IPS-15b (cell line): ENCODE measurements at regions not wholly inside any gene's neighbourhood (a gene's known extent, or its start where the extent isn't known, plus 50 kb on each side); places are given as distances from the start of the nearest gene placed in this dataset.

ENCODE experiments used
- H3K27me3 ChIP-seq: one replicate; pipeline ENCODE4 v1.6.1; 2013; ENCODE audit warnings: low read length; ENCODE audit not compliant: control insufficient read depth, insufficient read depth
- H3K36me3 ChIP-seq: one replicate; pipeline ENCODE4 v1.6.1; 2013; ENCODE audit warnings: low read length; ENCODE audit not compliant: control insufficient read depth, insufficient read depth
- H3K4me1 ChIP-seq: one replicate; pipeline ENCODE4 v1.6.1; 2013; ENCODE audit warnings: mild to moderate bottlenecking, low read length; ENCODE audit not compliant: control insufficient read depth, insufficient read depth
- H3K4me3 ChIP-seq: one replicate; pipeline ENCODE4 v1.5.1; 2013; ENCODE audit warnings: low read depth, low read length
- H3K9ac ChIP-seq: one replicate; pipeline ENCODE4 v1.6.1; 2013; ENCODE audit warnings: low read depth, mild to moderate bottlenecking, low read length
- H3K9me3 ChIP-seq: one replicate; pipeline ENCODE4 v1.6.1; 2013; ENCODE audit warnings: mild to moderate bottlenecking, low read length; ENCODE audit not compliant: control insufficient read depth, insufficient read depth

GRCh38 chr11:98659431-98659830, 361.3 kb upstream of the CNTN5 start:
- Histone ChIP-seq H3K9me3 (no peaks in the 10 kb centered on the region), H3K27me3 (no peaks in the 10 kb centered on the region), H3K36me3 (no peaks in the 10 kb centered on the region), H3K4me1 (no peaks in the 10 kb centered on the region), H3K4me3 (no peak overlapping the region), H3K9ac (no peak overlapping the region)

DNA sequence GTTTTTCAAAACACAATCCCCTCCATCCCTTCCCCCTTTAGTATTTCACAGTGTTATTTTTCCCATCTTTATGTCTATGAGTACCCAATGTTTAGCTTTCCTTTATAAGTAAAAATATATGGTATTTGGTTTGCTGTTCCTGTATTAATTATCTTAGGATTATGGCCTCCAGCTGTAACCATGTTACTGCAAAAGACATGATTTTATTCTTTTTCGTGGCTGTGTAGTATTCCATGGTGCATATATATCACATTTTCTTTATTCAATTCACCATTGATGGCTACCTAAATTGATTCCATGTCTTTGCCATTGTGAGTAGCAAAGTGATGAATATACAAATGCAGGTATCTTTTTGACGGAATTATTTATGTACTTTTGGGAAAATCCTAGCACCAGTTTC, 346.4 kb upstream of the CNTN5 start:
- Histone ChIP-seq H3K4me3 (no peak overlapping the region), H3K9ac (no peak overlapping the region), H3K4me1 (no peaks in the 10 kb centered on the region), H3K36me3 (no peaks in the 10 kb centered on the region), H3K27me3 (no peaks in the 10 kb centered on the region), H3K9me3 (no peaks in the 10 kb centered on the region)

DNA sequence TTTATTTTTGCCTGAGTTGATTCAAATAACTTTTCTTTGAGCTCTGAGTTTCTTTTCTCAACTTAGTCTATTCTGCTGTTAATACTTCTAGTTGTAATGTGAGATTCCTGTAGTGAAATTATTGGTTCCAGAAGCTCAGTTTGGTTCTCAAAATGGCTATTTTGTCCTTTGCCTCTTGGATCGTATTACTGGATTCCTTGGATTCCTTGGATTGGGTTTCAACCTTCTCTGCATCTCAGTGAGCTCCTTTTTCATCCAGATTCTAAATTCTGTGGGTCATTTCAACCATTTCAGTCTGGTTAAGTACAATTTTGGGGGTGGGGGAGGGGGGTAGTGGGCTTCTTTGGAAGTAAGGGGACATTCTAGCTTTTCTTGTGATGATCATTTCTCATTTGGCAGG, 341.1 kb upstream of the CNTN5 start:
- no peaks in the 10 kb centered on the region for H3K9me3 ChIP-seq

GRCh38 chr11:98701541-98701940, 319.2 kb upstream of the CNTN5 start:
- no peaks in the 10 kb centered on the region for H3K27me3 ChIP-seq
- H3K4me3 ChIP-seq = no peak overlapping the region
- H3K36me3 ChIP-seq = no peaks in the 10 kb centered on the region
- H3K9me3 ChIP-seq = no peaks in the 10 kb centered on the region
- no peaks in the 10 kb centered on the region for H3K4me1 ChIP-seq
- no peak overlapping the region for H3K9ac ChIP-seq

More for the DNA sequence above, 341.1 kb upstream of the CNTN5 start:
- Histone ChIP-seq H3K4me1 (peaks cover 2% of the 10 kb centered on the region), H3K27me3 (no peaks in the 10 kb centered on the region), H3K36me3 (no peaks in the 10 kb centered on the region), H3K9ac (no peak overlapping the region), H3K4me3 (no peak overlapping the region)

GRCh38 chr11:98703779-98704556, 316.8 kb upstream of the CNTN5 start:
- H3K9ac ChIP-seq = no peak overlapping the region
- H3K36me3 ChIP-seq = no peaks in the 10 kb centered on the region
- H3K9me3 ChIP-seq = no peaks in the 10 kb centered on the region
- no peak overlapping the region for H3K4me3 ChIP-seq
- H3K4me1 ChIP-seq = no peaks in the 10 kb centered on the region
- H3K27me3 ChIP-seq = no peaks in the 10 kb centered on the region

- no peaks in the 10 kb centered on the region for H3K4me1 ChIP-seq
- H3K36me3 ChIP-seq = no peaks in the 10 kb centered on the region
- no peaks in the 10 kb centered on the region for H3K9me3 ChIP-seq
- no peaks in the 10 kb centered on the region for H3K27me3 ChIP-seq
- H3K4me3 ChIP-seq = no peak overlapping the region
- no peak overlapping the region for H3K9ac ChIP-seq
Observed at GRCh38 chr11:98710026-98710425, 310.7 kb upstream of the CNTN5 start.

- no peak overlapping the region for H3K4me3 ChIP-seq
- no peaks in the 10 kb centered on the region for H3K36me3 ChIP-seq
- no peaks in the 10 kb centered on the region for H3K9me3 ChIP-seq
- H3K27me3 ChIP-seq = no peaks in the 10 kb centered on the region
- H3K9ac ChIP-seq = no peak overlapping the region
- no peaks in the 10 kb centered on the region for H3K4me1 ChIP-seq
Observed at GRCh38 chr11:98710986-98711385, 309.8 kb upstream of the CNTN5 start.

DNA sequence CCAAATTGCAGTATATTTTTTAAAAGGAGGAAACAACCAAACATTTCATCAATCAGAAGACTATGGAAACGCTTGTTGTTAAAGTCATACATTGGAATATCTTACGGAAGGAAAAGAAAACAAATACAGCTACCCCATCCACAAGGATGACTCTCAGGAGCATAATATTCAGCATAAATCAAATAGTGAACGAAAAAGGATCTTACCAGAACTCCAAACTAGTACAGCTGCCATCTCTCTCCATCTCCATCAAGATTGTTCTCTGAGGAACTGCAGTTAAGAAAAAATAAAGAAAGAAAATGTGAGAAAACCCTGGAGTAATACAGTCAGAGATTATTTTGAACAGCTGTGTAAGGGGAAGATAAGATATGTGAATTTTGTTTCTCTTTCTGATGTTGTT, 299.8 kb upstream of the CNTN5 start:
- Histone ChIP-seq H3K36me3 (no peaks in the 10 kb centered on the region), H3K27me3 (no peaks in the 10 kb centered on the region), H3K9ac (no peak overlapping the region), H3K4me1 (no peaks in the 10 kb centered on the region), H3K4me3 (no peak overlapping the region), H3K9me3 (no peaks in the 10 kb centered on the region)

GRCh38 chr11:98725471-98725870, 295.3 kb upstream of the CNTN5 start:
- Histone ChIP-seq H3K4me3 (no peak overlapping the region), H3K9ac (no peak overlapping the region), H3K9me3 (no peaks in the 10 kb centered on the region), H3K36me3 (no peaks in the 10 kb centered on the region), H3K4me1 (no peaks in the 10 kb centered on the region), H3K27me3 (no peaks in the 10 kb centered on the region)

- Histone ChIP-seq H3K4me3 (no peak overlapping the region), H3K9me3 (no peaks in the 10 kb centered on the region), H3K4me1 (no peaks in the 10 kb centered on the region), H3K27me3 (no peaks in the 10 kb centered on the region), H3K36me3 (no peaks in the 10 kb centered on the region), H3K9ac (no peak overlapping the region)
Observed at GRCh38 chr11:98728421-98728820, 292.3 kb upstream of the CNTN5 start.

GRCh38 chr11:98729118-98729517, 291.6 kb upstream of the CNTN5 start:
- Histone ChIP-seq H3K9me3 (no peaks in the 10 kb centered on the region), H3K27me3 (no peaks in the 10 kb centered on the region), H3K4me1 (no peaks in the 10 kb centered on the region), H3K4me3 (no peak overlapping the region), H3K36me3 (no peaks in the 10 kb centered on the region), H3K9ac (no peak overlapping the region)

DNA sequence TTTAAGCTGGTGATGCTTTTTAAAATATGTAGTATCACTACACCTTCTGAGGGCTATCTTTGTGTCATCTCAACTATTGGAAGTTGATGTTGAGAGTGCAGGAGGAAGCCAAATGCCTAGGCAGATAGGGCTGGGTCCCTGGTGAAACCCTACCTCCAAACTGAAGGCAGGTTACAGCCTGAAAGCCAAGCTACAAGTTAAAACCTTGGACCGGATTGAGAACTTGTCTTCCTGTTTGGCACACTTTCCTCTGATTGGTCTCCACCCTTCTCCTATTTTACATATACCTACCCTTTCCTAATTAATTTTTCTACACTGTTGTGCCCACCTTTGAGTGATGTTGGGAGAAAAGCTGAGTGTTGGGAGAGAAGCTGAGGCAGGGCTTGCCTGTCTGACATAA, 287.8 kb upstream of the CNTN5 start:
- H3K9ac ChIP-seq = no peak overlapping the region
- H3K4me1 ChIP-seq = no peaks in the 10 kb centered on the region
- H3K4me3 ChIP-seq = no peak overlapping the region
- no peaks in the 10 kb centered on the region for H3K36me3 ChIP-seq
- no peaks in the 10 kb centered on the region for H3K27me3 ChIP-seq
- no peaks in the 10 kb centered on the region for H3K9me3 ChIP-seq
